ENCODE measurements at regions not wholly inside any gene's neighbourhood (a gene's known extent, or its start where the extent isn't known, plus 50 kb on each side); places are given as distances from the start of the nearest gene placed in this dataset.

- ATAC-seq = no peak
- TF ChIP-seq, protein P1, sequence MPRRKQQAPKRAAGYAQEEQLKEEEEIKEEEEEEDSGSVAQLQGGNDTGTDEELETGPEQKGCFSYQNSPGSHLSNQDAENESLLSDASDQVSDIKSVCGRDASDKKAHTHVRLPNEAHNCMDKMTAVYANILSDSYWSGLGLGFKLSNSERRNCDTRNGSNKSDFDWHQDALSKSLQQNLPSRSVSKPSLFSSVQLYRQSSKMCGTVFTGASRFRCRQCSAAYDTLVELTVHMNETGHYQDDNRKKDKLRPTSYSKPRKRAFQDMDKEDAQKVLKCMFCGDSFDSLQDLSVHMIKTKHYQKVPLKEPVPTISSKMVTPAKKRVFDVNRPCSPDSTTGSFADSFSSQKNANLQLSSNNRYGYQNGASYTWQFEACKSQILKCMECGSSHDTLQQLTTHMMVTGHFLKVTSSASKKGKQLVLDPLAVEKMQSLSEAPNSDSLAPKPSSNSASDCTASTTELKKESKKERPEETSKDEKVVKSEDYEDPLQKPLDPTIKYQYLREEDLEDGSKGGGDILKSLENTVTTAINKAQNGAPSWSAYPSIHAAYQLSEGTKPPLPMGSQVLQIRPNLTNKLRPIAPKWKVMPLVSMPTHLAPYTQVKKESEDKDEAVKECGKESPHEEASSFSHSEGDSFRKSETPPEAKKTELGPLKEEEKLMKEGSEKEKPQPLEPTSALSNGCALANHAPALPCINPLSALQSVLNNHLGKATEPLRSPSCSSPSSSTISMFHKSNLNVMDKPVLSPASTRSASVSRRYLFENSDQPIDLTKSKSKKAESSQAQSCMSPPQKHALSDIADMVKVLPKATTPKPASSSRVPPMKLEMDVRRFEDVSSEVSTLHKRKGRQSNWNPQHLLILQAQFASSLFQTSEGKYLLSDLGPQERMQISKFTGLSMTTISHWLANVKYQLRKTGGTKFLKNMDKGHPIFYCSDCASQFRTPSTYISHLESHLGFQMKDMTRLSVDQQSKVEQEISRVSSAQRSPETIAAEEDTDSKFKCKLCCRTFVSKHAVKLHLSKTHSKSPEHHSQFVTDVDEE (CRISPR knock-in tag; IDR thresholded peaks at IDR 0.05) = no peak
- TF ChIP-seq, protein P2, sequence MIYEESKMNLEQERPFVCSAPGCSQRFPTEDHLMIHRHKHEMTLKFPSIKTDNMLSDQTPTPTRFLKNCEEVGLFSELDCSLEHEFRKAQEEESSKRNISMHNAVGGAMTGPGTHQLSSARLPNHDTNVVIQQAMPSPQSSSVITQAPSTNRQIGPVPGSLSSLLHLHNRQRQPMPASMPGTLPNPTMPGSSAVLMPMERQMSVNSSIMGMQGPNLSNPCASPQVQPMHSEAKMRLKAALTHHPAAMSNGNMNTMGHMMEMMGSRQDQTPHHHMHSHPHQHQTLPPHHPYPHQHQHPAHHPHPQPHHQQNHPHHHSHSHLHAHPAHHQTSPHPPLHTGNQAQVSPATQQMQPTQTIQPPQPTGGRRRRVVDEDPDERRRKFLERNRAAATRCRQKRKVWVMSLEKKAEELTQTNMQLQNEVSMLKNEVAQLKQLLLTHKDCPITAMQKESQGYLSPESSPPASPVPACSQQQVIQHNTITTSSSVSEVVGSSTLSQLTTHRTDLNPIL (CRISPR knock-in tag; IDR thresholded peaks at IDR 0.05; ENCODE audit: low read depth) = no peak
- TF ChIP-seq GLIS3 (CRISPR knock-in tag; IDR thresholded peaks at IDR 0.05) (no peak), CSDC2 (CRISPR knock-in tag; IDR thresholded peaks at IDR 0.05) (no peak), CSRNP3 (CRISPR knock-in tag; IDR thresholded peaks at IDR 0.05) (no peak), ZNF70 (CRISPR knock-in tag; IDR thresholded peaks at IDR 0.05) (no peak), ISL1 (CRISPR knock-in tag; IDR thresholded peaks at IDR 0.05) (no peak)
- TF ChIP-seq, protein P3, sequence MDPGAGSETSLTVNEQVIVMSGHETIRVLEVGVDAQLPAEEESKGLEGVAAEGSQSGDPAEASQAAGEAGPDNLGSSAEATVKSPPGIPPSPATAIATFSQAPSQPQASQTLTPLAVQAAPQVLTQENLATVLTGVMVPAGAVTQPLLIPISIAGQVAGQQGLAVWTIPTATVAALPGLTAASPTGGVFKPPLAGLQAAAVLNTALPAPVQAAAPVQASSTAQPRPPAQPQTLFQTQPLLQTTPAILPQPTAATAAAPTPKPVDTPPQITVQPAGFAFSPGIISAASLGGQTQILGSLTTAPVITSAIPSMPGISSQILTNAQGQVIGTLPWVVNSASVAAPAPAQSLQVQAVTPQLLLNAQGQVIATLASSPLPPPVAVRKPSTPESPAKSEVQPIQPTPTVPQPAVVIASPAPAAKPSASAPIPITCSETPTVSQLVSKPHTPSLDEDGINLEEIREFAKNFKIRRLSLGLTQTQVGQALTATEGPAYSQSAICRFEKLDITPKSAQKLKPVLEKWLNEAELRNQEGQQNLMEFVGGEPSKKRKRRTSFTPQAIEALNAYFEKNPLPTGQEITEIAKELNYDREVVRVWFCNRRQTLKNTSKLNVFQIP (CRISPR knock-in tag; IDR thresholded peaks at IDR 0.05; ENCODE audit: borderline replicate concordance, low read depth) = no peak
Observed at GRCh38 chr3:20701641-20702040, 515.6 kb upstream of the SGO1 start.

DNA sequence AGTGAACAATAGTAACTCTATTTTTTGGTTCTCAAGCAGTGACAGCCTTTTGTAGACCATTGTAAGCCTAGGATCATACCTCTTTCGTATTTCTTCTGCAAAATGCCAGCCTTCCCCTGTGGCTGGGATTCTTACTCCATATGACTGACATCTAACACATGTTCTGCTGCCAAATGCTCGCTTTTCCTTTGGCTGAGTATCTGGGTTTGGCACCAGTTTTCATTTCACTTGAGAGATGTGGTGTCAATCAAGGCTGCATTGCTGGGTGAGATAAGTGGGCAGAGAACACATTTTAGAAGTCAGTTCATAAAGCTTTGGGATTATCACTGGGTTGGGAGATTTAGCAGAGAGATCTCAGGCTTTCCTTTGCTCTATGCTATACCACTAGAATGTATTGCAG, 514.7 kb upstream of the SGO1 start:
- TF ChIP-seq ZC3H10 (CRISPR knock-in tag; IDR thresholded peaks at IDR 0.05) (no peak), TCF4 (CRISPR knock-in tag; IDR thresholded peaks at IDR 0.05; ENCODE audit: borderline replicate concordance) (no peak), ZNF565 (CRISPR knock-in tag; conservative IDR thresholded peaks at IDR 0.05; ENCODE audit: low read depth) (no peak), BACH2 (CRISPR knock-in tag; IDR thresholded peaks at IDR 0.05; ENCODE audit: borderline replicate concordance) (no peak), ISL1 (CRISPR knock-in tag; IDR thresholded peaks at IDR 0.05) (no peak), ESRRG (CRISPR knock-in tag; IDR thresholded peaks at IDR 0.05) (no peak)
- TF ChIP-seq, protein P4, sequence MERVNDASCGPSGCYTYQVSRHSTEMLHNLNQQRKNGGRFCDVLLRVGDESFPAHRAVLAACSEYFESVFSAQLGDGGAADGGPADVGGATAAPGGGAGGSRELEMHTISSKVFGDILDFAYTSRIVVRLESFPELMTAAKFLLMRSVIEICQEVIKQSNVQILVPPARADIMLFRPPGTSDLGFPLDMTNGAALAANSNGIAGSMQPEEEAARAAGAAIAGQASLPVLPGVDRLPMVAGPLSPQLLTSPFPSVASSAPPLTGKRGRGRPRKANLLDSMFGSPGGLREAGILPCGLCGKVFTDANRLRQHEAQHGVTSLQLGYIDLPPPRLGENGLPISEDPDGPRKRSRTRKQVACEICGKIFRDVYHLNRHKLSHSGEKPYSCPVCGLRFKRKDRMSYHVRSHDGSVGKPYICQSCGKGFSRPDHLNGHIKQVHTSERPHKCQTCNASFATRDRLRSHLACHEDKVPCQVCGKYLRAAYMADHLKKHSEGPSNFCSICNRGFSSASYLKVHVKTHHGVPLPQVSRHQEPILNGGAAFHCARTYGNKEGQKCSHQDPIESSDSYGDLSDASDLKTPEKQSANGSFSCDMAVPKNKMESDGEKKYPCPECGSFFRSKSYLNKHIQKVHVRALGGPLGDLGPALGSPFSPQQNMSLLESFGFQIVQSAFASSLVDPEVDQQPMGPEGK (CRISPR knock-in tag; IDR thresholded peaks at IDR 0.05; ENCODE audit: borderline replicate concordance) = no peak
- ATAC-seq = no peak

GRCh38 chr3:20698896-20699295, 512.9 kb upstream of the SGO1 start:
- no peak for TF ChIP-seq CSDC2 (CRISPR knock-in tag; IDR thresholded peaks at IDR 0.05)
- TF ChIP-seq, protein P3 (CRISPR knock-in tag; IDR thresholded peaks at IDR 0.05; ENCODE audit: borderline replicate concordance, low read depth) = no peak
- TF ChIP-seq RARB (CRISPR knock-in tag; IDR thresholded peaks at IDR 0.05) = no peak
- TF ChIP-seq CSRNP3 (CRISPR knock-in tag; IDR thresholded peaks at IDR 0.05) = no peak
- no peak for TF ChIP-seq PPARA (CRISPR knock-in tag; IDR thresholded peaks at IDR 0.05; ENCODE audit: borderline replicate concordance)
- no peak for TF ChIP-seq SNAI2 (CRISPR knock-in tag; IDR thresholded peaks at IDR 0.05)
- TF ChIP-seq, protein P1 (CRISPR knock-in tag; IDR thresholded peaks at IDR 0.05) = no peak
- TF ChIP-seq, protein P2 (CRISPR knock-in tag; IDR thresholded peaks at IDR 0.05; ENCODE audit: low read depth) = no peak
- no peak for TF ChIP-seq ARNTL (CRISPR knock-in tag; IDR thresholded peaks at IDR 0.05; ENCODE audit: borderline replicate concordance, low read depth)
- no peak for ATAC-seq

Measured in SK-N-SH treated with all-trans-retinoic acid at 6 μM for 48 hours (cell line).